ENCODE measurements at regions not wholly inside any gene's neighbourhood (a gene's known extent, or its start where the extent isn't known, plus 50 kb on each side); places are given as distances from the start of the nearest gene placed in this dataset.

GRCh38 chr2:12819721-12820120 is 103.0 kb downstream of the TRIB2 start:
- ChIA-PET POLR2A (ENCODE audit: partially characterized antibody) (no interaction called here), CTCF (ENCODE audit: partially characterized antibody) (no interaction called here)
- Histone ChIP-seq H3K18ac (ENCODE audit: extremely low read depth, low read length) (no peak overlapping the region), H2BK15ac (ENCODE audit: low read length) (no peak overlapping the region), H3K4me1 (replicated peaks in 1 of 4; ENCODE audit: control insufficient read depth in 3 of 4, insufficient read depth in 4 of 4, low read length in 3 of 4) (no peaks in the 10 kb centered on the region), H2BK120ac (replicated peaks; ENCODE audit: low read depth, low read length) (no peak overlapping the region), H3K9me3 (ENCODE audit: insufficient read depth in 2 of 2, low read depth in 1 of 2, low read length in 1 of 2) (no peaks in the 10 kb centered on the region), H4K20me1 (replicated peaks in 1 of 2; ENCODE audit: control insufficient read depth in 1 of 2, insufficient read depth in 2 of 2, low read length in 2 of 2) (no peaks in the 10 kb centered on the region), H4K8ac (ENCODE audit: extremely low read depth, insufficient read depth, low read length) (no peak overlapping the region), H2BK20ac (ENCODE audit: low read length) (no peak overlapping the region), H3K4me3 (ENCODE audit: extremely low read depth in 1 of 4, insufficient read depth in 2 of 4, low read depth in 3 of 4, low read length in 4 of 4) (no peak overlapping the region), H3K56ac (replicated peaks; ENCODE audit: insufficient read length, low read depth, low read length) (no peak overlapping the region), H4K5ac (ENCODE audit: insufficient read length, low read depth, low read length) (no peak overlapping the region), H3K4ac (replicated peaks; ENCODE audit: insufficient read length, low read depth, low read length) (no peak overlapping the region), H3K79me2 (ENCODE audit: control insufficient read depth in 1 of 2, insufficient read depth in 2 of 2, low read length in 2 of 2) (no peaks in the 10 kb centered on the region), H3K23ac (ENCODE audit: insufficient read length) (no peak overlapping the region), H2AK5ac (ENCODE audit: low read depth, low read length) (no peak overlapping the region), H3K14ac (ENCODE audit: insufficient read length) (no peak overlapping the region), H3K9ac (replicated peaks in 1 of 4; ENCODE audit: extremely low read depth in 1 of 4, low read depth in 3 of 4, low read length in 3 of 4) (no peak overlapping the region), H3K79me1 (ENCODE audit: low read depth, low read length) (no peaks in the 10 kb centered on the region), H3K23me2 (ENCODE audit: low read depth, low read length) (no peaks in the 10 kb centered on the region), H4K91ac (replicated peaks; ENCODE audit: insufficient read length, low read length) (no peak overlapping the region), H3K4me2 (ENCODE audit: insufficient read depth in 1 of 2, low read depth in 2 of 2, low read length in 2 of 2) (no peak overlapping the region), H3K27ac (ENCODE audit: low read depth, low read length) (no peak overlapping the region), H2BK5ac (ENCODE audit: low read depth, low read length) (no peak overlapping the region), H3K27me3 (replicated peaks in 1 of 4; ENCODE audit: control insufficient read depth in 3 of 4, extremely low read depth in 1 of 4, insufficient read depth in 3 of 4, low read length in 3 of 4) (no peaks in the 10 kb centered on the region), H3K36me3 (ENCODE audit: control insufficient read depth in 2 of 4, insufficient read depth in 4 of 4, low read length in 3 of 4) (no peaks in the 10 kb centered on the region), H2BK12ac (ENCODE audit: low read depth, low read length) (no peak overlapping the region), H2AFZ (ENCODE audit: low read length) (no peak overlapping the region)
- WGBS, 2 experiments (ENCODE audit: extremely low coverage in 1 of 2, insufficient coverage in 1 of 2, insufficient read length in 1 of 2, insufficient replicate concordance in 2 of 2, low coverage in 1 of 2, low lambda C conversion rate in 2 of 2, missing lambda C conversion rate in 1 of 2): 80% methylated on average over 3 of the region's 3 CpGs; no CpG with 5 or more reads in 1 of the 2 experiments
- no peak for DNase-seq (ENCODE audit: low read depth in 1 of 2, low spot score in 2 of 2)
- no peak for FAIRE-seq
- TF ChIP-seq, protein P1, sequence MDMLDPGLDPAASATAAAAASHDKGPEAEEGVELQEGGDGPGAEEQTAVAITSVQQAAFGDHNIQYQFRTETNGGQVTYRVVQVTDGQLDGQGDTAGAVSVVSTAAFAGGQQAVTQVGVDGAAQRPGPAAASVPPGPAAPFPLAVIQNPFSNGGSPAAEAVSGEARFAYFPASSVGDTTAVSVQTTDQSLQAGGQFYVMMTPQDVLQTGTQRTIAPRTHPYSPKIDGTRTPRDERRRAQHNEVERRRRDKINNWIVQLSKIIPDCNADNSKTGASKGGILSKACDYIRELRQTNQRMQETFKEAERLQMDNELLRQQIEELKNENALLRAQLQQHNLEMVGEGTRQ (IDR thresholded peaks at IDR 0.05; ENCODE audit: low read length): no peak
- TF ChIP-seq, protein P2, sequence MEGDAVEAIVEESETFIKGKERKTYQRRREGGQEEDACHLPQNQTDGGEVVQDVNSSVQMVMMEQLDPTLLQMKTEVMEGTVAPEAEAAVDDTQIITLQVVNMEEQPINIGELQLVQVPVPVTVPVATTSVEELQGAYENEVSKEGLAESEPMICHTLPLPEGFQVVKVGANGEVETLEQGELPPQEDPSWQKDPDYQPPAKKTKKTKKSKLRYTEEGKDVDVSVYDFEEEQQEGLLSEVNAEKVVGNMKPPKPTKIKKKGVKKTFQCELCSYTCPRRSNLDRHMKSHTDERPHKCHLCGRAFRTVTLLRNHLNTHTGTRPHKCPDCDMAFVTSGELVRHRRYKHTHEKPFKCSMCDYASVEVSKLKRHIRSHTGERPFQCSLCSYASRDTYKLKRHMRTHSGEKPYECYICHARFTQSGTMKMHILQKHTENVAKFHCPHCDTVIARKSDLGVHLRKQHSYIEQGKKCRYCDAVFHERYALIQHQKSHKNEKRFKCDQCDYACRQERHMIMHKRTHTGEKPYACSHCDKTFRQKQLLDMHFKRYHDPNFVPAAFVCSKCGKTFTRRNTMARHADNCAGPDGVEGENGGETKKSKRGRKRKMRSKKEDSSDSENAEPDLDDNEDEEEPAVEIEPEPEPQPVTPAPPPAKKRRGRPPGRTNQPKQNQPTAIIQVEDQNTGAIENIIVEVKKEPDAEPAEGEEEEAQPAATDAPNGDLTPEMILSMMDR (IDR thresholded peaks at IDR 0.05; ENCODE audit: control extremely low read depth in 1 of 3, insufficient read depth in 1 of 3, low read depth in 1 of 3, low read length in 3 of 3): no peak
- TF ChIP-seq BCL11A (IDR thresholded peaks at IDR 0.05; ENCODE audit: low read depth in 2 of 2, low read length in 2 of 2): no peak
- TF ChIP-seq HDAC6 (IDR thresholded peaks at IDR 0.05; ENCODE audit: low read depth, low read length): no peak
- no peak for TF ChIP-seq ZNF274 (IDR thresholded peaks at IDR 0.05; ENCODE audit: borderline replicate concordance, extremely low read depth, low read length)
- no peak for TF ChIP-seq FOSL1 (IDR thresholded peaks at IDR 0.05; ENCODE audit: insufficient read depth, low read depth, low read length)
- no peak for TF ChIP-seq GTF2F1 (IDR thresholded peaks at IDR 0.05; ENCODE audit: borderline replicate concordance, low read depth, low read length)
- no peak for TF ChIP-seq SAP30 (IDR thresholded peaks at IDR 0.05; ENCODE audit: insufficient read depth, insufficient replicate concordance, low read length)

All from H1 (cell line).